ENCODE measurements at regions not wholly inside any gene's neighbourhood (a gene's known extent, or its start where the extent isn't known, plus 50 kb on each side); places are given as distances from the start of the nearest gene placed in this dataset.

DNA sequence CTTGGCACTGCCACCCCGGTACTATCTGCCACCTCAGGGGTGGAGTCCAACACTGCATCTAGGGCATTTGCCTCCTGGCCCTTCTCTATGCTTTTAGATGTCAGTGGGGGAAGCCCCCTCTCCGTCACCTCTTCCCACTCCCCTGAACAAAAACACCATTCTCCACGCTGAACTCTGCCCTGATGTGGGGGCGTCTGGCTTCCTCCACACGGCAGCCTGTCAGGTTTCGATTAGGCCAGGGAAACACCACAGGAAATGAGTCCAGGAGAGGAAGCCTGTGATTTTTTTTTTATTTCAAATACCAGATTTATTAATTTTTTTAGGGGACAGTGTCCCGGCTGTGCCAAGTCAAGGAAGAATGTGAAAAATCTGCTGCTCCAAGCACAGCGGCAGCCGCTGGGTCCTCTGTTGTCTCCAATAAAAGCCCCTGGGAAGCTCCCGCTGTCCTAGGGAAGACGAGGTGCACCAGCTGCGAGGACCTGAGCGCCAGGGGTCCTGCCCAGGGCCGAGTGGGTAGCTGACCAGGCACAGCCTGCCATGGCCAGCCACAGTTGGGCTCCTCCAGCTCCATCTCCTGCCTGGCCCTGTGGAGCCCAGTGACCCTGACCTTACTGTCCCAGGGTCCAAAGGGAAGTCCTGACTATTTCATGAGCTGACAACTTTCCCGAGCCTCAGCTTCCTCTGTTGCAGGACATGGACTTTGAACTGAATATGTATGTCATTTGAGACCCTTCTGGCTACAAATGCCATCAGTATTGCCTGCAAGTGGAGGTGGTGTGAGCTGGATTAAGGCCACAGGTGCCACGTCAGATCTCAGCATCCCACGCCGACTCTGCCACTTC, 336.7 kb downstream of the FOXL1 start:
- no peak for TF ChIP-seq GATA2 (IDR thresholded peaks at IDR 0.05; ENCODE audit: low read depth, low read length)
- TF ChIP-seq GATA3 (IDR thresholded peaks at IDR 0.05; ENCODE audit: low read depth, low read length), result no peak
